Dendritic cell treated with granulocyte-macrophage colony-stimulating factor and Interleukin-4, amounts not matched to agents 40 ng/mL and 50 ng/mL, for 4 days (primary cell): ENCODE measurements at regions not wholly inside any gene's neighbourhood (a gene's known extent, or its start where the extent isn't known, plus 50 kb on each side); places are given as distances from the start of the nearest gene placed in this dataset.
"Not testable (repeated sequence)": the region's sequence is repeated elsewhere in the genome, so short reads cannot be mapped to it uniquely, and the experiment has no call there.

Experiments used
- H3K27ac Mint-ChIP-seq: one replicate; pipeline ENCODE4 v1.8.0; 2022; ENCODE audit warnings: mild to moderate bottlenecking, mixed read lengths
- H3K27me3 Mint-ChIP-seq: one replicate; pipeline ENCODE4 v1.8.0; 2022; ENCODE audit warnings: mild to moderate bottlenecking, mixed read lengths
- H3K36me3 Mint-ChIP-seq: one replicate; pipeline ENCODE4 v1.8.0; 2022; ENCODE audit warnings: low read depth, mixed read lengths
- H3K4me1 Mint-ChIP-seq: one replicate; pipeline ENCODE4 v1.8.0; 2022; ENCODE audit warnings: low read depth, mixed read lengths
- H3K4me3 Mint-ChIP-seq: one replicate; pipeline ENCODE4 v1.8.0; 2022; ENCODE audit warnings: mild to moderate bottlenecking, moderate library complexity, mixed read lengths
- H3K9me3 Mint-ChIP-seq: one replicate; pipeline ENCODE4 v1.8.0; 2022; ENCODE audit warnings: mixed read lengths
- intact Hi-C: fragments of 100-400 bp; cut with micrococcal nuclease; formaldehyde crosslinking; loops from one replicate; pipeline ENCODE4 v1.15.0; 2022

GRCh38 chrX:131885042-131885441 lies 138.1 kb upstream of the STK26 start:
- H3K36me3 Mint-ChIP-seq, H3K27ac Mint-ChIP-seq, intact Hi-C loops, H3K4me1 Mint-ChIP-seq, H3K9me3 Mint-ChIP-seq, H3K27me3 Mint-ChIP-seq, H3K4me3 Mint-ChIP-seq: not testable (repeated sequence)

- H3K4me3 Mint-ChIP-seq, H3K9me3 Mint-ChIP-seq, H3K36me3 Mint-ChIP-seq, H3K4me1 Mint-ChIP-seq, H3K27me3 Mint-ChIP-seq, intact Hi-C loops, H3K27ac Mint-ChIP-seq: not testable (repeated sequence)
Observed at GRCh38 chrX:131893857-131894256, 129.2 kb upstream of the STK26 start.

- Mint-ChIP-seq H3K4me1 (no peaks in the 10 kb centered on the region), H3K36me3 (no peaks in the 10 kb centered on the region), H3K27me3 (no peaks in the 10 kb centered on the region), H3K4me3 (no peak overlapping the region), H3K27ac (no peak overlapping the region), H3K9me3 (no peaks in the 10 kb centered on the region)
- intact Hi-C loops: no loop called here
Observed at GRCh38 chrX:131894995-131895394, 128.1 kb upstream of the STK26 start.

DNA sequence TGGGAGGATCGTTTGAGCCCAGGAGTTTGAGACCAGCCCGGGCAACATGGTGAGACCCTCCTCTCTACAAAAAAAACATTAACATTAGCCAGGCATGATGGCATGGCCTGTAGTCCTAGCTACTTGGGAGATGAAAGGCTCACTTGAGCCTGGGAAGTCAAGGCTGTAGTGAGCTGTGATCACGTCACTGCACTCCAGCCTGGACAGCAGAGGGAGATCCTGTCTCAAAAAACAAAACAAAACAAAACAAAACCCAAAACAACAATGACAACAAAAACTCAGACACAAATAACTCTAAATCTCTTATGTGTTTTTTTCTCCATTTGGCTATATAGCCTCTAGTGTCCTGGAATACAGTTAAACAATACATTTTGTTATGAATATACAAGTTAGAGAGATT lies 127.3 kb upstream of the STK26 start:
- Mint-ChIP-seq H3K9me3 (no peaks in the 10 kb centered on the region), H3K4me3 (no peak overlapping the region), H3K36me3 (no peaks in the 10 kb centered on the region), H3K4me1 (no peaks in the 10 kb centered on the region), H3K27ac (no peak overlapping the region), H3K27me3 (no peaks in the 10 kb centered on the region)
- intact Hi-C loops: no loop called here

GRCh38 chrX:131901546-131901945 lies 121.6 kb upstream of the STK26 start:
- no peaks in the 10 kb centered on the region for H3K4me1 Mint-ChIP-seq
- H3K36me3 Mint-ChIP-seq: no peaks in the 10 kb centered on the region
- intact Hi-C loops: no loop called here

DNA sequence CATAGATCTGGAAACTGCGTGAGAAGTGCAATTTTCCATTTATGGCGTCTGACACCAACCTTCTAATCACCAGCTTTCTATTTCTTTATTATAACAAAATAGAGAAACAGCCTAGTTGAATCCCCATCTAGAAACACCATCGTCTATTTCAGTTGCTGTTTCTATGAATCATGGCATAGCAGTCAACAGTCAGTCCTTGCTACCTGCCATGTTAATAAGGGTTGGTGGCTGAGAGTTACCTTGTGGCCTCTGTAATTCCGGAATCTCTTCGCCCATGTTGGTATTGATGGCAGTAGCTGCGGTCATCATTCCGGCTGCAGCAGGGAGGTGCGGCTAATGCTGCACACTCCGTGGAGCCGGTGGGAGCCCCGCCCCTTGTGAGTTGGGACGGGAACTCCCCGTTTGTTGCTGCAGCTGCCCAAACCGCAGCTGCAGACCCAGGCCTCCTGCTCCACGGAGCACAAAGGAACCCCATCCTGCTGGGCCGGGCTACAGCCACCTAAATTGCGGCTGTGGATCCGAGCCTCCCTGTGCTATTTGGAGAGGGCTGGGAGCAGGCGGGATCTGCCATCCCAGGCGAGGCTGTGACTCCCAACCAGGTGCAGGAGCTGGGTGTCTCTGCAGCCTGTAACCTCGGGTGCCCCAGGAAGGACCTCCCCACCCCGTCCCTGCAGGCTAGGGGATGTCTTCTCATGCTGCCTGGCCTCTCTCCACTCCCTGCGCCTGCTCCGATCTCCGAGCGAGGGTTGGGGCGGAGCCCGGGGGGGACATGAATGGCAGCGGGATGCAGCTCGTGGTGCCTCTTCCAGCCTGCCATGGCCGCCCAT lies 115.4 kb upstream of the STK26 start:
- Mint-ChIP-seq H3K4me1 (no peaks in the 10 kb centered on the region), H3K27me3 (no peaks in the 10 kb centered on the region), H3K36me3 (no peaks in the 10 kb centered on the region), H3K4me3 (no peak overlapping the region), H3K27ac (no peak overlapping the region), H3K9me3 (no peaks in the 10 kb centered on the region)
- intact Hi-C loops: no loop called here

More at GRCh38 chrX:131901546-131901945, 121.6 kb upstream of the STK26 start:
- H3K27ac Mint-ChIP-seq: no peak overlapping the region
- no peaks in the 10 kb centered on the region for H3K27me3 Mint-ChIP-seq
- no peak overlapping the region for H3K4me3 Mint-ChIP-seq
- H3K9me3 Mint-ChIP-seq: no peaks in the 10 kb centered on the region

GRCh38 chrX:131910586-131910985 lies 112.5 kb upstream of the STK26 start:
- Mint-ChIP-seq H3K4me1 (no peaks in the 10 kb centered on the region), H3K4me3 (no peak overlapping the region), H3K27me3 (no peaks in the 10 kb centered on the region), H3K27ac (no peak overlapping the region), H3K36me3 (no peaks in the 10 kb centered on the region), H3K9me3 (no peaks in the 10 kb centered on the region)
- intact Hi-C loops: no loop called here

DNA sequence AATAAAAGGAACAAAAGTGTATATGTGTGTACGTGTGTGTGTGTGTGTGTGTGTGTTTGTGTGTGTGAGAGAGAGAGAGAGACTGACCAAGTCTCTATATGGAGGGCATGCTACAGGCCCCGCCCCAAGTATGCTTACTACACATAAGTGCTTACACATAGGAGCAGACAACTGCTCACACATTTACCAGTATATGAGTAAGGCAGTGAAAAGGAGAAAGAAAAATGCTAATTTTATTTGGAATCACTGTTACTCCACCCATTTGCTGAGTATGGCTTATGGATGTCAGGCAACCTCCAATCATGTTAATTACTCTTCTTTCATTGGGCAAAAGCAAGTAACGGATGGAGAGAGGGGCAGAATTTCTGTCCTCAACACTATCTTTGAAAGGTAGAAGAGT lies 107.6 kb upstream of the STK26 start:
- Mint-ChIP-seq H3K27ac (no peak overlapping the region), H3K36me3 (no peaks in the 10 kb centered on the region), H3K27me3 (no peaks in the 10 kb centered on the region)

DNA sequence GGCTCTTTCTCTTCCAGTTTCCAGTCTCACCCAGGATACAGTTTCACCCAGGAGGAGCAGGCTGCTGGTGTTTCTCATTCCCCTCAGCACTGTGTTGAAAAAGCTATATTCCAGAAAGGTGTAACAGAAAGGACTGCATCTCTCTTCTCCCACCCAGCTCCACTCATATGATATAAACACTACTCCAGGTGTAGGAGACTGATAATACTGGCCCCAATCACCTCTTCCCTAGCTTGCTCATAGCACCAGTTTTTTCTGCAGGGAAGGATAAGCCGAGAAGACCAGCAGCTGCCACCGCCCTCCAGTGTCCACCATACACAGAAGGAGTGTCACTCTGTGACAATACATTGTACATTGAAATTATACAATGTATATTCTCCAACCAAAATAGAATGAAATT lies 105.5 kb upstream of the STK26 start:
- H3K27me3 Mint-ChIP-seq: no peaks in the 10 kb centered on the region
- no peaks in the 10 kb centered on the region for H3K9me3 Mint-ChIP-seq
- no peaks in the 10 kb centered on the region for H3K36me3 Mint-ChIP-seq
- intact Hi-C loops: no loop called here
- H3K4me3 Mint-ChIP-seq: no peak overlapping the region
- no peak overlapping the region for H3K27ac Mint-ChIP-seq
- H3K4me1 Mint-ChIP-seq: no peaks in the 10 kb centered on the region

More for the DNA sequence above, 107.6 kb upstream of the STK26 start:
- intact Hi-C loops: no loop called here
- no peak overlapping the region for H3K4me3 Mint-ChIP-seq
- H3K4me1 Mint-ChIP-seq: no peaks in the 10 kb centered on the region
- H3K9me3 Mint-ChIP-seq: no peaks in the 10 kb centered on the region

GRCh38 chrX:131918839-131919238 lies 104.3 kb upstream of the STK26 start:
- no peaks in the 10 kb centered on the region for H3K9me3 Mint-ChIP-seq
- H3K27me3 Mint-ChIP-seq: no peaks in the 10 kb centered on the region
- intact Hi-C loops: no loop called here
- no peaks in the 10 kb centered on the region for H3K4me1 Mint-ChIP-seq
- no peak overlapping the region for H3K27ac Mint-ChIP-seq
- no peak overlapping the region for H3K4me3 Mint-ChIP-seq
- H3K36me3 Mint-ChIP-seq: no peaks in the 10 kb centered on the region

DNA sequence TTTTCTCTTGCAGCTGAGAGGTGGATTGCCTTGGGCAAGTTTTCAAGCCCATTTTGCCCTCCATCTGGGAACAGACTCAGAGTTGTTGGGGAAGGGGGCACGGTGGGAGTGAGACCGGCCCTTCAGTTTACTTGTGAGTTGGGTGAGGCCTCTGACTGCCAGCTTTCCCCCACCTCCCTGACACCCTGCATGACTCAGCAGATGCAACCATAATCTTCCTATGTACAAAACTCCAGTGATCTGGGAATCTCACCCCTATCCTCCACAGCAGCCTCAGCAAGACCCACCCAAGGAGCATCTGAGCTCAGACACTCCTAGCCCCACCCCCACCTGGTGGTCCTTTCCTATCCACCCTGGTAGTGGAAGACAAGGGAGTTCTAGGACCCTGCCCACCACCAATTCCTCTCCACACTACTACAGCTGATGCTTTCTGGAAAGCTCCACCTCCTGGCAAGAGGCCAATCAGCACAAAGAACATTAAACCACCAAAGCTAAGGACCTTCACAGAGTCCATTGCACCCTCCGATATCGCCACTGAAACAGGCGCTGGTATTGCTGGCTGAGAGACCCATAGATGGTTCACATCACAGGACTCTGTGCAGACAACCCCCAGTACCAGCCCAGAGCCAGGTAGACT lies 99.4 kb upstream of the STK26 start:
- H3K4me3 Mint-ChIP-seq: no peak overlapping the region
- H3K4me1 Mint-ChIP-seq: no peaks in the 10 kb centered on the region
- H3K9me3 Mint-ChIP-seq: no peaks in the 10 kb centered on the region
- no peak overlapping the region for H3K27ac Mint-ChIP-seq
- H3K27me3 Mint-ChIP-seq: no peaks in the 10 kb centered on the region
- intact Hi-C loops: no loop called here
- no peaks in the 10 kb centered on the region for H3K36me3 Mint-ChIP-seq

GRCh38 chrX:131938749-131939148 lies 84.4 kb upstream of the STK26 start:
- no peaks in the 10 kb centered on the region for H3K4me1 Mint-ChIP-seq
- no peak overlapping the region for H3K27ac Mint-ChIP-seq
- intact Hi-C loops: no loop called here
- H3K27me3 Mint-ChIP-seq: no peaks in the 10 kb centered on the region
- no peak overlapping the region for H3K4me3 Mint-ChIP-seq
- H3K9me3 Mint-ChIP-seq: no peaks in the 10 kb centered on the region
- no peaks in the 10 kb centered on the region for H3K36me3 Mint-ChIP-seq

DNA sequence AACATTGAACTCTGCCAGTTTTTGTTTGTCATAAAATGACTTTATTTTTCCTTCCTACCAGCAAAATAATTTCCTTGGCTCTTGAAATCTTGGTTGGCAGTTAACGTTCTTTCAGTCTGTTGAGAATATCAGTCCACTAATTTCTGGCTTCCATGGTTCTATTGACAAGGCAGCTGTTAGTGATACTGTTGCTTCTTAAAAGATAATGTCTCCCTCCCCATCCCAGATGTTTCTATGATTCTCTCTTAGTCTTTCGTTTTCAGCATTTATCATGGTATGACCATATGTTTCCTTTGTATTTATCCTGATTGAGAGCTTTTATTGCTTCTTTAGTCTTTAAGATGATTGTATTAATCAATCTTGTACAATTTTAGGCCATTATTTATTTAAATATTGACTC lies 81.1 kb upstream of the STK26 start:
- no peaks in the 10 kb centered on the region for H3K9me3 Mint-ChIP-seq
- no peak overlapping the region for H3K4me3 Mint-ChIP-seq
- H3K4me1 Mint-ChIP-seq: no peaks in the 10 kb centered on the region
- intact Hi-C loops: no loop called here
- H3K27me3 Mint-ChIP-seq: no peaks in the 10 kb centered on the region
- no peaks in the 10 kb centered on the region for H3K36me3 Mint-ChIP-seq
- H3K27ac Mint-ChIP-seq: no peak overlapping the region

- Mint-ChIP-seq H3K9me3 (no peaks in the 10 kb centered on the region), H3K4me3 (no peak overlapping the region), H3K36me3 (no peaks in the 10 kb centered on the region), H3K4me1 (no peaks in the 10 kb centered on the region), H3K27ac (no peak overlapping the region), H3K27me3 (no peaks in the 10 kb centered on the region)
- intact Hi-C loops: no loop called here
Observed at GRCh38 chrX:131944936-131945902, 77.9 kb upstream of the STK26 start.
